Endothelial cell of umbilical vein (primary cell): ENCODE measurements at regions not wholly inside any gene's neighbourhood (a gene's known extent, or its start where the extent isn't known, plus 50 kb on each side); places are given as distances from the start of the nearest gene placed in this dataset.

Source experiments
- BruUV-seq: library from RNA; stranded (reverse); fragments of 400-500 nt; replicated peaks from 2 replicates; lab custom pipeline; 2021; lab: Mats Ljungman, UMichigan
- CTCF ChIA-PET: fragments of 300-600, 350-600 bp; sonication (Branson Sonifier 250); formaldehyde crosslinking; loops from one replicate; lab custom pipeline; 2021; ENCODE audit warnings: antibody characterized with exemption, inconsistent platforms; lab: Charles Lee
- POLR2A ChIA-PET: fragments of 300-600, 350-600 bp; sonication (Branson Sonifier 250); formaldehyde crosslinking; loops from one replicate; lab custom pipeline; 2021; ENCODE audit warnings: antibody characterized with exemption, inconsistent platforms; lab: Charles Lee
- DNase-seq: peaks from one replicate; pipeline ENCODE4 v3.0.0-alpha.2; 2011; ENCODE audit warnings: low read depth, low spot score
- FAIRE-seq: peaks from 2 replicates; lab custom pipeline; 2011; peaks lifted over from hg19 to GRCh38; lab: Jason Lieb, UNC
- H2AFZ ChIP-seq: 2 replicates; pipeline ENCODE4 v1.6.0; 2012; ENCODE audit warnings: low read depth, low read length, control low read depth, inconsistent platforms
- H3K27ac ChIP-seq: 2 replicates; pipeline ENCODE4 v1.5.1; 2011; ENCODE audit warnings: low read depth, mild to moderate bottlenecking, control low read depth, low read length, moderate library complexity; ENCODE audit not compliant: insufficient read depth
- H3K27me3 ChIP-seq, 2 experiments: 2 replicates each; pipeline versions ENCODE4 v1.6.0 to v1.6.1; 2011; ENCODE audit warnings: low read length in 2 of 2, mixed read lengths in 1 of 2; ENCODE audit not compliant: control insufficient read depth in 2 of 2, insufficient read depth in 2 of 2
- H3K36me3 ChIP-seq, 2 experiments: 2 replicates in 1 of 2; 3 replicates in 1 of 2; pipeline ENCODE4 v1.5.1; 2011; ENCODE audit warnings: low read length in 2 of 2, mild to moderate bottlenecking in 1 of 2, moderate library complexity in 1 of 2; ENCODE audit not compliant: control insufficient read depth in 2 of 2, insufficient read depth in 2 of 2; ENCODE audit errors: extremely low read depth in 1 of 2
- H3K4me1 ChIP-seq: 3 replicates; pipeline ENCODE4 v1.5.1; 2011; ENCODE audit warnings: mild to moderate bottlenecking, low read length; ENCODE audit not compliant: control insufficient read depth, insufficient read depth; ENCODE audit errors: extremely low read depth
- H3K4me2 ChIP-seq: 2 replicates; pipeline ENCODE4 v1.6.1; 2011; ENCODE audit warnings: low read length, control low read depth, mixed read lengths; ENCODE audit not compliant: insufficient read depth
- H3K4me3 ChIP-seq, 3 experiments: fragments of 200-600 bp in 1 of 3; sonication (generic), shearing (Covaris generic) in 1 of 3; replicated peaks in 1 of 3; 2 replicates each; pipeline ENCODE4 v1.5.1; 2011 to 2016; ENCODE audit warnings: control low read depth in 3 of 3, low read length in 3 of 3, mild to moderate bottlenecking in 2 of 3, inconsistent platforms in 1 of 3, low read depth in 1 of 3, moderate library complexity in 1 of 3; ENCODE audit not compliant: insufficient read depth in 1 of 3
- H3K79me2 ChIP-seq: 2 replicates; pipeline ENCODE4 v1.6.0; 2012; ENCODE audit warnings: low read length, inconsistent platforms; ENCODE audit not compliant: control insufficient read depth, insufficient read depth
- H3K9ac ChIP-seq: replicated peaks from 2 replicates; pipeline ENCODE3; 2011; ENCODE audit warnings: low read length, control low read depth; ENCODE audit not compliant: insufficient read depth; ENCODE audit errors: extremely low read depth
- H3K9me1 ChIP-seq: replicated peaks from 3 replicates; pipeline ENCODE4 v1.6.0; 2011; ENCODE audit warnings: mild to moderate bottlenecking, low read length; ENCODE audit not compliant: control insufficient read depth, insufficient read depth; ENCODE audit errors: extremely low read depth
- H3K9me3 ChIP-seq: replicated peaks from 2 replicates; pipeline ENCODE4 v1.5.1; 2012; ENCODE audit warnings: low read length, inconsistent platforms; ENCODE audit not compliant: control insufficient read depth, insufficient read depth
- H4K20me1 ChIP-seq: replicated peaks from 2 replicates; pipeline ENCODE3; 2011; ENCODE audit warnings: mild to moderate bottlenecking, low read length; ENCODE audit not compliant: control insufficient read depth, insufficient read depth; ENCODE audit errors: extremely low read depth
- CTCF ChIP-seq, 2 donors: IDR thresholded peaks; 1 replicate in 1 of 2; 2 replicates in 1 of 2; pipeline ENCODE4 v1.5.1; 2011; ENCODE audit warnings: low read length in 2 of 2, mild to moderate bottlenecking in 2 of 2, moderate library complexity in 2 of 2, control low read depth in 1 of 2, inconsistent platforms in 1 of 2, low read depth in 1 of 2; ENCODE audit not compliant: insufficient read depth in 1 of 2; ENCODE audit errors: extremely low read depth in 1 of 2
- EZH2 ChIP-seq: IDR thresholded peaks from 2 replicates; pipeline ENCODE4 v1.6.1; 2012; ENCODE audit warnings: borderline replicate concordance, low read depth, mild to moderate bottlenecking, moderate library complexity, low read length, inconsistent platforms; ENCODE audit not compliant: severe bottlenecking
- FOS ChIP-seq: IDR thresholded peaks from 2 replicates; pipeline ENCODE4 v1.6.1; 2011; ENCODE audit warnings: mild to moderate bottlenecking, low read length, moderate library complexity, borderline replicate concordance; ENCODE audit not compliant: insufficient read depth
- GATA2 ChIP-seq: IDR thresholded peaks from 2 replicates; pipeline ENCODE4 v1.7.0; 2011; ENCODE audit warnings: low read depth, mild to moderate bottlenecking, moderate library complexity, mixed read lengths, low read length; ENCODE audit not compliant: insufficient read length, insufficient read depth
- JUN ChIP-seq: IDR thresholded peaks from 2 replicates; pipeline ENCODE4 v1.6.1; 2011; ENCODE audit warnings: borderline replicate concordance, low read depth; ENCODE audit not compliant: insufficient read length, insufficient read depth
- MAX ChIP-seq: IDR thresholded peaks from 2 replicates; pipeline ENCODE4 v1.6.1; 2011; ENCODE audit not compliant: insufficient read depth, insufficient read length
- MYC ChIP-seq: IDR thresholded peaks from one replicate; pipeline ENCODE4 v1.6.1; 2011; ENCODE audit warnings: mild to moderate bottlenecking, low read depth, low read length
- POLR2AphosphoS5 ChIP-seq: IDR thresholded peaks from 2 replicates; pipeline ENCODE4 v1.6.1; 2012; ENCODE audit warnings: low read depth, mild to moderate bottlenecking, control low read depth, low read length, moderate library complexity; ENCODE audit not compliant: insufficient read depth
- dilution Hi-C: fragments of 300-500 bp; cut with MboI; formaldehyde crosslinking; loops from one replicate; pipeline ENCODE4 v1.15.0; 2019; ENCODE audit warnings: low sequenced_read_pairs; ENCODE audit not compliant: extremely low pct_ligation_motif_present
- intact Hi-C: fragments of 100-400 bp; cut with micrococcal nuclease; formaldehyde crosslinking; loops from one replicate; pipeline ENCODE4 v1.10.0; 2022

DNA sequence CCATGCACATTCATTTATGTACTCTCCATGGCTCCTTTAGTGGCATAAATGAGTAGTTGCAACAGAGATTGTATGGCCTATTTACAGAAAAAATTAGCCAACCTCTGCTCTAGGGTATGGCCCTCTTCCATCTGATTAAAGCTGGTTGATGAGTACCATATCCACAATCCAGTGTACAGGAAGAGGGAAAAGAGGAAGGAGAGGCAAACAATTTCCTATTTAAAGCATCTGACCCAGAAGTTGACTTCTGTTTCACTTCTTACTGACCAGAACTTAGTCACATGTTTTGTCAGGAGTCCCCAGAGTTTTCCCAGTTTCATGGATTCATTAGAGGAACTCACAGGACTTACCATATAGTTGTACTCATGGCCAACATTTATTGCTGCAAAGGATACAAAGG lies 68.6 kb upstream of the STARD4 start:
- no peaks in the 10 kb centered on the region for H3K79me2 ChIP-seq
- BruUV-seq, result no TSS peak
- DNase-seq (no peak), FAIRE-seq (no peak)
- H2AFZ ChIP-seq, result peak overlapping the region; percentile 26
- CTCF ChIA-PET, result interaction anchor here (0.6 kb wide), 1 partner anchor 49 kb away, joined by 3 read pairs; no protein-coding TSS in a partner anchor
- POLR2A ChIA-PET, result no interaction called here
- H3K9me1 ChIP-seq, result no peaks in the 10 kb centered on the region
- no peaks in the 10 kb centered on the region for H4K20me1 ChIP-seq
- no peaks in the 10 kb centered on the region for H3K27me3 ChIP-seq
- no peak overlapping the region for H3K9ac ChIP-seq
- TF ChIP-seq FOS, result peak; percentile 43
- TF ChIP-seq MAX, result no peak
- no peak for TF ChIP-seq POLR2AphosphoS5
- TF ChIP-seq GATA2, result peak; percentile 47
- TF ChIP-seq MYC, result no peak
- no peak for TF ChIP-seq CTCF (IDR thresholded peaks at IDR 0.05; ENCODE audit: extremely low read depth in 1 of 2, insufficient read depth in 1 of 2, low read depth in 1 of 2, low read length in 2 of 2)
- dilution Hi-C loops (no loop called here), intact Hi-C loops (no loop called here)
- peaks cover 29% of the 10 kb centered on the region for H3K4me1 ChIP-seq
- no peak overlapping the region for H3K27ac ChIP-seq
- H3K9me3 ChIP-seq, result no peaks in the 10 kb centered on the region
- H3K4me2 ChIP-seq, result peak overlapping the region; percentile 11
- no peaks in the 10 kb centered on the region for H3K36me3 ChIP-seq
- no peak overlapping the region for H3K4me3 ChIP-seq

GRCh38 chr5:111574311-111574710 lies 62.0 kb upstream of the STARD4 start:
- Histone ChIP-seq H3K9me1 (no peaks in the 10 kb centered on the region), H2AFZ (no peak overlapping the region), H3K79me2 (no peaks in the 10 kb centered on the region), H4K20me1 (no peaks in the 10 kb centered on the region), H3K27me3 (no peaks in the 10 kb centered on the region), H3K4me3 (no peak overlapping the region), H3K9ac (no peak overlapping the region), H3K27ac (no peak overlapping the region), H3K36me3 (no peaks in the 10 kb centered on the region), H3K4me2 (no peak overlapping the region), H3K9me3 (no peaks in the 10 kb centered on the region), H3K4me1 (peaks cover 6% of the 10 kb centered on the region)
- POLR2A ChIA-PET, result no interaction called here
- dilution Hi-C loops (no loop called here), intact Hi-C loops (no loop called here)
- FAIRE-seq (no peak), DNase-seq (no peak)
- BruUV-seq, result no TSS peak
- TF ChIP-seq FOS, result no peak
- TF ChIP-seq JUN, result no peak
- peak; percentile 39 for TF ChIP-seq GATA2
- TF ChIP-seq EZH2, result no peak
- no peak for TF ChIP-seq CTCF (IDR thresholded peaks at IDR 0.05; ENCODE audit: extremely low read depth in 1 of 2, insufficient read depth in 1 of 2, low read depth in 1 of 2, low read length in 2 of 2)
- CTCF ChIA-PET, result no interaction called here
